HepG2 (cell line): ENCODE measurements at regions not wholly inside any gene's neighbourhood (a gene's known extent, or its start where the extent isn't known, plus 50 kb on each side); places are given as distances from the start of the nearest gene placed in this dataset.

Source experiments
- ARNT2 ChIP-seq: sonication (generic); formaldehyde crosslinking; IDR thresholded peaks from 2 replicates; pipeline ENCODE4 v1.8.0; 2022; ENCODE audit warnings: mild to moderate bottlenecking, low read depth, missing genetic modification reagents, moderate library complexity
- FOXJ3 ChIP-seq: sonication (generic); formaldehyde crosslinking; IDR thresholded peaks from 2 replicates; pipeline ENCODE4 v1.4.0; 2020; ENCODE audit warnings: missing genetic modification reagents, mild to moderate bottlenecking, borderline replicate concordance
- IRF2 ChIP-seq: IDR thresholded peaks from 2 replicates; pipeline ENCODE4 v1.6.1; 2018; ENCODE audit warnings: missing genetic modification reagents, missing compliant biosample characterization
- KLF6 ChIP-seq: IDR thresholded peaks from 2 replicates; pipeline ENCODE4 v1.8.0; 2016; ENCODE audit warnings: missing biosample characterization, missing genetic modification reagents
- SMARCE1 ChIP-seq: fragments of 450-650 bp; IDR thresholded peaks from 2 replicates; pipeline ENCODE4 v1.6.1; 2017; ENCODE audit warnings: borderline replicate concordance
- ZMYM3 ChIP-seq: sonication (generic); formaldehyde crosslinking; IDR thresholded peaks from 2 replicates; pipeline ENCODE4 v1.5.1; 2020; ENCODE audit warnings: mild to moderate bottlenecking, missing genetic modification reagents
- ZNF510 ChIP-seq: sonication (generic); formaldehyde crosslinking; IDR thresholded peaks from 2 replicates; pipeline ENCODE4 v1.4.0; 2020; ENCODE audit warnings: low read depth, mild to moderate bottlenecking, missing genetic modification reagents
- TF ChIP-seq, protein P1 (sequence below): sonication (generic); formaldehyde crosslinking; IDR thresholded peaks from 2 replicates; pipeline ENCODE4 v1.4.0; 2020; ENCODE audit warnings: missing genetic modification reagents, borderline replicate concordance
- TF ChIP-seq, protein P2 (sequence below): sonication (generic); formaldehyde crosslinking; IDR thresholded peaks from 2 replicates; pipeline ENCODE4 v1.4.0; 2020; ENCODE audit warnings: mild to moderate bottlenecking, missing genetic modification reagents
- TF ChIP-seq, protein P3 (sequence below): sonication (generic); formaldehyde crosslinking; IDR thresholded peaks from 2 replicates; pipeline ENCODE4 v1.5.0; 2020; ENCODE audit warnings: mild to moderate bottlenecking, missing genetic modification reagents
- TF ChIP-seq, protein P4 (sequence below): sonication (generic); formaldehyde crosslinking; IDR thresholded peaks from 2 replicates; pipeline ENCODE4 v1.4.0; 2020; ENCODE audit warnings: missing genetic modification reagents
- TF ChIP-seq, protein P5 (sequence below): sonication (generic); formaldehyde crosslinking; IDR thresholded peaks from 2 replicates; pipeline ENCODE4 v1.4.0; 2020; ENCODE audit warnings: missing genetic modification reagents

DNA sequence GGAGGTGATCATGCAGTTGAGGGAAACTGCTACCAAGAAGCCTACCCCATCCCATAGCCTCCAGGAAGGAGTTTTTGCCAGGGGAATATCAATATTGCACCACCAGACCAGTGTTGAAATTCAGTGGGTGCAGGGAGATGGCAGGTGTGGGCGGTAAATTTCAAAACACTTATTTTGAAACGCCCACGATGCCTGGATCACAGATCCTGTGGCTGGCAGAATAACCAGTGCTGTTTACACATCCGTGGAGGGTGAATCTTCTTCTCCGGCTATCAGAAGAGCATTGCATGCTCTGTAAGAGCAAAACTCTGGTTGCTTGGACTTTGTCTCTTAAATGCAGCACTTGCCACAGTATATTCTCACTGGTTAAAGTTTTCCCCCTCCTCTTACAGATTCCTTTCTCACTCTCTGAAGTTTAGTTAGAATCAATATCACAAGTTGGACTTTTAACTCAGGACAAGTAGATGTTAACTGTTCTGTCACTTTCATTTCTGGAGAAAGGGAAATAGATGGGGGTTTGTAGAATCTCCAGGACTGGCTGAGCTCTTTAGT lies 70.5 kb upstream of the ZCCHC2 start (continued):
- TF ChIP-seq ZMYM3 (CRISPR knock-in tag) = peak; percentile 84
- TF ChIP-seq, protein P1, sequence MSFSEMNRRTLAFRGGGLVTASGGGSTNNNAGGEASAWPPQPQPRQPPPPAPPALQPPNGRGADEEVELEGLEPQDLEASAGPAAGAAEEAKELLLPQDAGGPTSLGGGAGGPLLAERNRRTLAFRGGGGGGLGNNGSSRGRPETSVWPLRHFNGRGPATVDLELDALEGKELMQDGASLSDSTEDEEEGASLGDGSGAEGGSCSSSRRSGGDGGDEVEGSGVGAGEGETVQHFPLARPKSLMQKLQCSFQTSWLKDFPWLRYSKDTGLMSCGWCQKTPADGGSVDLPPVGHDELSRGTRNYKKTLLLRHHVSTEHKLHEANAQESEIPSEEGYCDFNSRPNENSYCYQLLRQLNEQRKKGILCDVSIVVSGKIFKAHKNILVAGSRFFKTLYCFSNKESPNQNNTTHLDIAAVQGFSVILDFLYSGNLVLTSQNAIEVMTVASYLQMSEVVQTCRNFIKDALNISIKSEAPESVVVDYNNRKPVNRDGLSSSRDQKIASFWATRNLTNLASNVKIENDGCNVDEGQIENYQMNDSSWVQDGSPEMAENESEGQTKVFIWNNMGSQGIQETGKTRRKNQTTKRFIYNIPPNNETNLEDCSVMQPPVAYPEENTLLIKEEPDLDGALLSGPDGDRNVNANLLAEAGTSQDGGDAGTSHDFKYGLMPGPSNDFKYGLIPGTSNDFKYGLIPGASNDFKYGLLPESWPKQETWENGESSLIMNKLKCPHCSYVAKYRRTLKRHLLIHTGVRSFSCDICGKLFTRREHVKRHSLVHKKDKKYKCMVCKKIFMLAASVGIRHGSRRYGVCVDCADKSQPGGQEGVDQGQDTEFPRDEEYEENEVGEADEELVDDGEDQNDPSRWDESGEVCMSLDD (CRISPR knock-in tag) = no peak; the same call in 1 of the 2 replicates
- peak; percentile 80; the same call in 1 of the 2 replicates for TF ChIP-seq IRF2 (CRISPR knock-in tag)
- TF ChIP-seq FOXJ3 (CRISPR knock-in tag) = peak; percentile 98
- no peak for TF ChIP-seq SMARCE1
- TF ChIP-seq, protein P2, sequence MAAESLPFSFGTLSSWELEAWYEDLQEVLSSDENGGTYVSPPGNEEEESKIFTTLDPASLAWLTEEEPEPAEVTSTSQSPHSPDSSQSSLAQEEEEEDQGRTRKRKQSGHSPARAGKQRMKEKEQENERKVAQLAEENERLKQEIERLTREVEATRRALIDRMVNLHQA (CRISPR knock-in tag) = no peak
- peak; percentile 85; the same call in 1 of the 2 replicates for TF ChIP-seq KLF6
- no peak for TF ChIP-seq ZNF510
- TF ChIP-seq, protein P3, sequence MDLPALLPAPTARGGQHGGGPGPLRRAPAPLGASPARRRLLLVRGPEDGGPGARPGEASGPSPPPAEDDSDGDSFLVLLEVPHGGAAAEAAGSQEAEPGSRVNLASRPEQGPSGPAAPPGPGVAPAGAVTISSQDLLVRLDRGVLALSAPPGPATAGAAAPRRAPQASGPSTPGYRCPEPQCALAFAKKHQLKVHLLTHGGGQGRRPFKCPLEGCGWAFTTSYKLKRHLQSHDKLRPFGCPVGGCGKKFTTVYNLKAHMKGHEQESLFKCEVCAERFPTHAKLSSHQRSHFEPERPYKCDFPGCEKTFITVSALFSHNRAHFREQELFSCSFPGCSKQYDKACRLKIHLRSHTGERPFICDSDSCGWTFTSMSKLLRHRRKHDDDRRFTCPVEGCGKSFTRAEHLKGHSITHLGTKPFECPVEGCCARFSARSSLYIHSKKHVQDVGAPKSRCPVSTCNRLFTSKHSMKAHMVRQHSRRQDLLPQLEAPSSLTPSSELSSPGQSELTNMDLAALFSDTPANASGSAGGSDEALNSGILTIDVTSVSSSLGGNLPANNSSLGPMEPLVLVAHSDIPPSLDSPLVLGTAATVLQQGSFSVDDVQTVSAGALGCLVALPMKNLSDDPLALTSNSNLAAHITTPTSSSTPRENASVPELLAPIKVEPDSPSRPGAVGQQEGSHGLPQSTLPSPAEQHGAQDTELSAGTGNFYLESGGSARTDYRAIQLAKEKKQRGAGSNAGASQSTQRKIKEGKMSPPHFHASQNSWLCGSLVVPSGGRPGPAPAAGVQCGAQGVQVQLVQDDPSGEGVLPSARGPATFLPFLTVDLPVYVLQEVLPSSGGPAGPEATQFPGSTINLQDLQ (CRISPR knock-in tag) = peak; percentile 64; the same call in 1 of the 2 replicates
- TF ChIP-seq ARNT2 (CRISPR knock-in tag) = peak; percentile 84
- TF ChIP-seq, protein P4, sequence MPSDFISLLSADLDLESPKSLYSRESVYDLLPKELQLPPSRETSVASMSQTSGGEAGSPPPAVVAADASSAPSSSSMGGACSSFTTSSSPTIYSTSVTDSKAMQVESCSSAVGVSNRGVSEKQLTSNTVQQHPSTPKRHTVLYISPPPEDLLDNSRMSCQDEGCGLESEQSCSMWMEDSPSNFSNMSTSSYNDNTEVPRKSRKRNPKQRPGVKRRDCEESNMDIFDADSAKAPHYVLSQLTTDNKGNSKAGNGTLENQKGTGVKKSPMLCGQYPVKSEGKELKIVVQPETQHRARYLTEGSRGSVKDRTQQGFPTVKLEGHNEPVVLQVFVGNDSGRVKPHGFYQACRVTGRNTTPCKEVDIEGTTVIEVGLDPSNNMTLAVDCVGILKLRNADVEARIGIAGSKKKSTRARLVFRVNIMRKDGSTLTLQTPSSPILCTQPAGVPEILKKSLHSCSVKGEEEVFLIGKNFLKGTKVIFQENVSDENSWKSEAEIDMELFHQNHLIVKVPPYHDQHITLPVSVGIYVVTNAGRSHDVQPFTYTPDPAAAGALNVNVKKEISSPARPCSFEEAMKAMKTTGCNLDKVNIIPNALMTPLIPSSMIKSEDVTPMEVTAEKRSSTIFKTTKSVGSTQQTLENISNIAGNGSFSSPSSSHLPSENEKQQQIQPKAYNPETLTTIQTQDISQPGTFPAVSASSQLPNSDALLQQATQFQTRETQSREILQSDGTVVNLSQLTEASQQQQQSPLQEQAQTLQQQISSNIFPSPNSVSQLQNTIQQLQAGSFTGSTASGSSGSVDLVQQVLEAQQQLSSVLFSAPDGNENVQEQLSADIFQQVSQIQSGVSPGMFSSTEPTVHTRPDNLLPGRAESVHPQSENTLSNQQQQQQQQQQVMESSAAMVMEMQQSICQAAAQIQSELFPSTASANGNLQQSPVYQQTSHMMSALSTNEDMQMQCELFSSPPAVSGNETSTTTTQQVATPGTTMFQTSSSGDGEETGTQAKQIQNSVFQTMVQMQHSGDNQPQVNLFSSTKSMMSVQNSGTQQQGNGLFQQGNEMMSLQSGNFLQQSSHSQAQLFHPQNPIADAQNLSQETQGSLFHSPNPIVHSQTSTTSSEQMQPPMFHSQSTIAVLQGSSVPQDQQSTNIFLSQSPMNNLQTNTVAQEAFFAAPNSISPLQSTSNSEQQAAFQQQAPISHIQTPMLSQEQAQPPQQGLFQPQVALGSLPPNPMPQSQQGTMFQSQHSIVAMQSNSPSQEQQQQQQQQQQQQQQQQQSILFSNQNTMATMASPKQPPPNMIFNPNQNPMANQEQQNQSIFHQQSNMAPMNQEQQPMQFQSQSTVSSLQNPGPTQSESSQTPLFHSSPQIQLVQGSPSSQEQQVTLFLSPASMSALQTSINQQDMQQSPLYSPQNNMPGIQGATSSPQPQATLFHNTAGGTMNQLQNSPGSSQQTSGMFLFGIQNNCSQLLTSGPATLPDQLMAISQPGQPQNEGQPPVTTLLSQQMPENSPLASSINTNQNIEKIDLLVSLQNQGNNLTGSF = 0 out of 2 replicates have a peak, but pooled peaks have one; percentile 40
- TF ChIP-seq, protein P5, sequence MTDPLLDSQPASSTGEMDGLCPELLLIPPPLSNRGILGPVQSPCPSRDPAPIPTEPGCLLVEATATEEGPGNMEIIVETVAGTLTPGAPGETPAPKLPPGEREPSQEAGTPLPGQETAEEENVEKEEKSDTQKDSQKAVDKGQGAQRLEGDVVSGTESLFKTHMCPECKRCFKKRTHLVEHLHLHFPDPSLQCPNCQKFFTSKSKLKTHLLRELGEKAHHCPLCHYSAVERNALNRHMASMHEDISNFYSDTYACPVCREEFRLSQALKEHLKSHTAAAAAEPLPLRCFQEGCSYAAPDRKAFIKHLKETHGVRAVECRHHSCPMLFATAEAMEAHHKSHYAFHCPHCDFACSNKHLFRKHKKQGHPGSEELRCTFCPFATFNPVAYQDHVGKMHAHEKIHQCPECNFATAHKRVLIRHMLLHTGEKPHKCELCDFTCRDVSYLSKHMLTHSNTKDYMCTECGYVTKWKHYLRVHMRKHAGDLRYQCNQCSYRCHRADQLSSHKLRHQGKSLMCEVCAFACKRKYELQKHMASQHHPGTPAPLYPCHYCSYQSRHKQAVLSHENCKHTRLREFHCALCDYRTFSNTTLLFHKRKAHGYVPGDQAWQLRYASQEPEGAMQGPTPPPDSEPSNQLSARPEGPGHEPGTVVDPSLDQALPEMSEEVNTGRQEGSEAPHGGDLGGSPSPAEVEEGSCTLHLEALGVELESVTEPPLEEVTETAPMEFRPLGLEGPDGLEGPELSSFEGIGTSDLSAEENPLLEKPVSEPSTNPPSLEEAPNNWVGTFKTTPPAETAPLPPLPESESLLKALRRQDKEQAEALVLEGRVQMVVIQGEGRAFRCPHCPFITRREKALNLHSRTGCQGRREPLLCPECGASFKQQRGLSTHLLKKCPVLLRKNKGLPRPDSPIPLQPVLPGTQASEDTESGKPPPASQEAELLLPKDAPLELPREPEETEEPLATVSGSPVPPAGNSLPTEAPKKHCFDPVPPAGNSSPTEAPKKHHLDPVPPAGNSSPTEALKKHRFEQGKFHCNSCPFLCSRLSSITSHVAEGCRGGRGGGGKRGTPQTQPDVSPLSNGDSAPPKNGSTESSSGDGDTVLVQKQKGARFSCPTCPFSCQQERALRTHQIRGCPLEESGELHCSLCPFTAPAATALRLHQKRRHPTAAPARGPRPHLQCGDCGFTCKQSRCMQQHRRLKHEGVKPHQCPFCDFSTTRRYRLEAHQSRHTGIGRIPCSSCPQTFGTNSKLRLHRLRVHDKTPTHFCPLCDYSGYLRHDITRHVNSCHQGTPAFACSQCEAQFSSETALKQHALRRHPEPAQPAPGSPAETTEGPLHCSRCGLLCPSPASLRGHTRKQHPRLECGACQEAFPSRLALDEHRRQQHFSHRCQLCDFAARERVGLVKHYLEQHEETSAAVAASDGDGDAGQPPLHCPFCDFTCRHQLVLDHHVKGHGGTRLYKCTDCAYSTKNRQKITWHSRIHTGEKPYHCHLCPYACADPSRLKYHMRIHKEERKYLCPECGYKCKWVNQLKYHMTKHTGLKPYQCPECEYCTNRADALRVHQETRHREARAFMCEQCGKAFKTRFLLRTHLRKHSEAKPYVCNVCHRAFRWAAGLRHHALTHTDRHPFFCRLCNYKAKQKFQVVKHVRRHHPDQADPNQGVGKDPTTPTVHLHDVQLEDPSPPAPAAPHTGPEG (CRISPR knock-in tag) = peak; percentile 57; the same call in 1 of the 2 replicates
